ENCODE measurements at regions not wholly inside any gene's neighbourhood (a gene's known extent, or its start where the extent isn't known, plus 50 kb on each side); places are given as distances from the start of the nearest gene placed in this dataset.
A peak's percentile ranks its signal among the peaks of the same experiment; 100 is the strongest.

- H3K4me1 ChIP-seq (ENCODE audit: control insufficient read depth in 2 of 3, insufficient read depth in 2 of 3, low read depth in 1 of 3, low read length in 3 of 3) = peaks cover 0 to 5% (median 0%) of the 10 kb centered on the region in 3 donors
- FAIRE-seq (no peak), DNase-seq (peak in 3 of 5 donors; percentile 13 to 76 (median 33))
- no peaks in the 10 kb centered on the region for H3K9me3 ChIP-seq (ENCODE audit: control insufficient read depth in 2 of 3, insufficient read depth in 1 of 3, low read length in 3 of 3)
- no peaks in the 10 kb centered on the region for H3K36me3 ChIP-seq (ENCODE audit: control insufficient read depth in 2 of 3, insufficient read depth in 3 of 3, low read length in 3 of 3)
- intact Hi-C loops (cut with DNase I) = no loop called here
- no peak overlapping the region for H3K4me3 ChIP-seq (ENCODE audit: low read length in 3 of 3)
- H3K27me3 ChIP-seq (ENCODE audit: control insufficient read depth, insufficient read depth, low read length) = no peaks in the 10 kb centered on the region
- TF ChIP-seq CTCF (IDR thresholded peaks at IDR 0.05; ENCODE audit: borderline replicate concordance, extremely low read depth, insufficient read depth) = no peak
- H3K9ac ChIP-seq (ENCODE audit: low read length in 3 of 3) = no peak overlapping the region
- H3K27ac ChIP-seq (ENCODE audit: low read depth in 2 of 2, low read length in 2 of 2) = no peak overlapping the region
These were observed 462.6 kb downstream of the BUD13 start for GRCh38 chr11:116310226-116310625.

GRCh38 chr11:116309446-116309845, 463.3 kb downstream of the BUD13 start:
- no peaks in the 10 kb centered on the region for H3K27me3 ChIP-seq (ENCODE audit: control insufficient read depth, insufficient read depth, low read length)
- no peak for FAIRE-seq

DNA sequence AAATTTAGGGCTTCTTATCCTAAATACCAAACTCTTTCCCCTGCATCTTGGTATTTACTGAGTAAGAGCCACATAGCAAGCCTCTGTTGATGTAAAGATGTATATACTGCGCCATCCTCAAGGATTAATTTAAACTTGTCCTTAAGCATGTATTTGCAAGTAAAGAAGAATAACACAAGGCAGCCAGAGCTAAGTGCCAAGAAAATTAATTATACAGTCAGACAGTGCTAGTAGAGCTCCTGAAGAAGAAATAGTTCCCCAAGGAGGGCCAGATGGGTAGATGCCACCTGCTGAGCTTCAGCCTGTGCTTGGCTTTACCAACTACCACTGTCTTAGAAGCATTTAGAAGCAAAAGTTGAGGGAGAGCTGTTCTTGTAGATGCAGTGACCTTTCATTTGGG, 470.0 kb downstream of the BUD13 start:
- H3K9me3 ChIP-seq (ENCODE audit: control insufficient read depth in 2 of 3, insufficient read depth in 1 of 3, low read length in 3 of 3) = no peaks in the 10 kb centered on the region
- DNase-seq (no peak), FAIRE-seq (no peak)
- no peak for TF ChIP-seq CTCF (IDR thresholded peaks at IDR 0.05; ENCODE audit: borderline replicate concordance, extremely low read depth, insufficient read depth)
- no peak overlapping the region for H3K4me3 ChIP-seq (ENCODE audit: low read length in 3 of 3)
- H3K9ac ChIP-seq (ENCODE audit: low read length in 3 of 3) = no peak overlapping the region
- H3K27ac ChIP-seq (ENCODE audit: low read depth in 2 of 2, low read length in 2 of 2) = no peak overlapping the region
- no peaks in the 10 kb centered on the region for H3K4me1 ChIP-seq (ENCODE audit: control insufficient read depth in 2 of 3, insufficient read depth in 2 of 3, low read depth in 1 of 3, low read length in 3 of 3)
- H3K27me3 ChIP-seq (ENCODE audit: control insufficient read depth, insufficient read depth, low read length) = no peaks in the 10 kb centered on the region
- intact Hi-C loops (cut with DNase I) = no loop called here
- H3K36me3 ChIP-seq (ENCODE audit: control insufficient read depth in 2 of 3, insufficient read depth in 3 of 3, low read length in 3 of 3) = no peaks in the 10 kb centered on the region

More at GRCh38 chr11:116309446-116309845, 463.3 kb downstream of the BUD13 start:
- Histone ChIP-seq H3K4me3 (ENCODE audit: low read length in 3 of 3) (no peak overlapping the region), H3K9ac (ENCODE audit: low read length in 3 of 3) (no peak overlapping the region), H3K36me3 (ENCODE audit: control insufficient read depth in 2 of 3, insufficient read depth in 3 of 3, low read length in 3 of 3) (no peaks in the 10 kb centered on the region), H3K27ac (ENCODE audit: low read depth in 2 of 2, low read length in 2 of 2) (no peak overlapping the region), H3K9me3 (ENCODE audit: control insufficient read depth in 2 of 3, insufficient read depth in 1 of 3, low read length in 3 of 3) (no peaks in the 10 kb centered on the region), H3K4me1 (ENCODE audit: control insufficient read depth in 2 of 3, insufficient read depth in 2 of 3, low read depth in 1 of 3, low read length in 3 of 3) (peaks cover 0 to 5% (median 0%) of the 10 kb centered on the region in 3 donors)
- intact Hi-C loops (cut with DNase I) = no loop called here
- no peak for TF ChIP-seq CTCF (IDR thresholded peaks at IDR 0.05; ENCODE audit: borderline replicate concordance, extremely low read depth, insufficient read depth)
- no peak for DNase-seq

DNA sequence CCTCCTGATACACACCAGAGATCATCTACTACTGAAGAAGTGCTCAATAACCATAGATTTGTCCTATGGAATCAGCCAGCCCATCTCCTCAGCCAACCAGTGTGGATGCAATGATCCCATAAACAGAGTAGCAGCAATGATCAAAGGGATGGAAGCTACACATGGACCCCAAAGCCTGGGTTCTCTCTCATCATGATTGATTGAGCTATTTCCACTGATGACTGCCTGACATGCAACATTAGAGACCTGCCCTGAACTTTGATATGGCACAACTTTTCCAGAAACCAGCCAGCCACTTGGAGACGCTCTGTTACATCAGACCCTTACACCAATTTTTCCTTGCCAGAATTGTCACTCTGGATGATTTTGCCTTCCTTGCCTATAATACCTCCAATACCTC, 471.6 kb downstream of the BUD13 start:
- DNase-seq (no peak), FAIRE-seq (no peak)
- intact Hi-C loops (cut with DNase I) = no loop called here
- Histone ChIP-seq H3K4me3 (ENCODE audit: low read length in 3 of 3) (no peak overlapping the region), H3K27ac (ENCODE audit: low read depth in 2 of 2, low read length in 2 of 2) (no peak overlapping the region), H3K36me3 (ENCODE audit: control insufficient read depth in 2 of 3, insufficient read depth in 3 of 3, low read length in 3 of 3) (no peaks in the 10 kb centered on the region), H3K4me1 (ENCODE audit: control insufficient read depth in 2 of 3, insufficient read depth in 2 of 3, low read depth in 1 of 3, low read length in 3 of 3) (no peaks in the 10 kb centered on the region), H3K27me3 (ENCODE audit: control insufficient read depth, insufficient read depth, low read length) (no peaks in the 10 kb centered on the region), H3K9ac (ENCODE audit: low read length in 3 of 3) (no peak overlapping the region), H3K9me3 (ENCODE audit: control insufficient read depth in 2 of 3, insufficient read depth in 1 of 3, low read length in 3 of 3) (no peaks in the 10 kb centered on the region)
- no peak for TF ChIP-seq CTCF (IDR thresholded peaks at IDR 0.05; ENCODE audit: borderline replicate concordance, extremely low read depth, insufficient read depth)
